Endometrial microvascular endothelial cells (primary cell): ENCODE measurements at regions not wholly inside any gene's neighbourhood (a gene's known extent, or its start where the extent isn't known, plus 50 kb on each side); places are given as distances from the start of the nearest gene placed in this dataset.

ENCODE experiments used
- in situ Hi-C: cut with HindIII; loops from 2 replicates; pipeline ENCODE4 v1.10.0; 2017; ENCODE audit warnings: low sequenced_read_pairs, low pct_unique_long_range_greater_than_20kb; ENCODE audit errors: inconsistent ontology term

DNA sequence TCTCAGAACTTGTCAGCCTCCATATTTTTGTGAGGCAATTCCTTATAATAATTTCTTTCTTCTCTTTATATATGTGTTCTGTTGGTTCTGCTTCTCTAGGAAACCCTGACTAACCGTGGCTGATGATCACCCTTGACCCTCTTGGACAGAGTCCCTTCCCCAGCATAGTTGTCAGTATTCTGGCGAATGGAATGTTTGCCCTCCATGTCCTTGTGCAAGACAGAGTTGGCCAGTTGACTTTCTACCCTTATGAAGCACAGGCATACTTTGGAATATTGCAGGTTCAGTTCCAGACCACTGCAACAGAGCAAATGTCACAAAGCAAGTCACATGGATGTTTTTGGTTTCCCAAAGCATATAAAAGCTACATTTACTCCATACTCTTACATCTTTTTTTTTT lies 297.7 kb upstream of the SHH start:
- in situ Hi-C loops = no loop called here

DNA sequence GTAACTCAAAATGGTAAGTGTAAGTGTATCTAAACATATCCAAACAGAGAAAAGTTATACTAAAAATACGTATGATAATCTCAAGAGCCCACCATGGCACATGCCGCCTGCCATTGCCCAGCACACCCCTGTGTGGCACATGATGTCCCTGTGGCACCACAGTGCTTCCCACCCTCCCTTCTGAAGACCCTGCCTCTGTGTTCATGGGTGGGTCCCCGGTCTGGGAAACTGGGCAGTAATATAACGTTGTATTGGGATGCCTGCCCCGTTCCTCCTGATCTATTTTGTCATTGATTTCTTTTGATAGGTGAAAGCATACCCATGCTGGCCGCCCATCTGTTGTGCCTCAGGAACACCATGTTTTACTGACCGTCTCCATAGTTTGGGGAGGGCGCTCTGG lies 296.8 kb upstream of the SHH start:
- in situ Hi-C loops = no loop called here

- in situ Hi-C loops = no loop called here
Observed at GRCh38 chr7:156107957-156108356, 295.7 kb upstream of the SHH start.

- in situ Hi-C loops = no loop called here
Observed at GRCh38 chr7:156106107-156106426, 293.8 kb upstream of the SHH start.

- in situ Hi-C loops = no loop called here
Observed at GRCh38 chr7:156105337-156106106, 293.3 kb upstream of the SHH start.

DNA sequence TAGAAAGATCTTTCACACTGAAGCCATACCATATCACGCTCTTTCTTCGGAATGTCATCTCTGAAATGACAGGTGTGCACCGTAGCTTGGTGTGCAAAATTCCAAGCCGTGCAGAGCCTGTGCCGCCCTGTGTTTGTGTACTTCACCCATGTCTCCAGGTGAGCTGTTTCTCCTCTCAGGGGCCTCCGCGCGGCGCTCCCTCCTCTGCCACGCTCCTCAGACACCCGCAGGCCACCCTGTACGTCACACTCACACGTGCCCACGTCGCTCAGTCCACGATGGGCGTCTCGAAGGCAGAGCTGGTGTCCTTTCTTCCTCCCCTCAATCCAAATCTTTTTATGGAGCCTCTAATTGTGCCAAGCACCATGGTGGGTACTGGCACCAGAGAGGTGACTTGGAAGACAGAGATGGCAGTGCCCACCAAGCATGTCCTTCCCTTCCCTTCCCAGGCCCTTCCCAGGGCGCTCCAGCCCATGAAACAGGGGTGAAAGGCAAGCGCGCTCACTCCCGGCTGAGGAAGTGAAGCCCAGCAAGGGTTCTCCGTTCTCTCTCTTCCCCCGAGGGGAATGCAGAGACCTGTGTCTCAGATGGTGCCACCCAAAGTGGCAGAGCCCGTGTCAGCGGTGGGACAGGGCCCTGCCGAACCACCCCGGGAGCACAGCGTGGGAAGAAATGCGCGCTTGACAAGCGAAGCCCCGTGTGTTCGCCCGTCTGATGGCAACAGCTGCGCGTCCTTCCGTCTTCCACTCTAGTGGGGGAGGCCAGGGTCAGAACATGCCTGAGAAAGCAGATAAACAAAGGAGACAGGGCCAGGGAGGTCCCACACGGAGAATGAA lies 292.5 kb upstream of the SHH start:
- in situ Hi-C loops = no loop called here

GRCh38 chr7:156102267-156102666 lies 290.0 kb upstream of the SHH start:
- in situ Hi-C loops = no loop called here

DNA sequence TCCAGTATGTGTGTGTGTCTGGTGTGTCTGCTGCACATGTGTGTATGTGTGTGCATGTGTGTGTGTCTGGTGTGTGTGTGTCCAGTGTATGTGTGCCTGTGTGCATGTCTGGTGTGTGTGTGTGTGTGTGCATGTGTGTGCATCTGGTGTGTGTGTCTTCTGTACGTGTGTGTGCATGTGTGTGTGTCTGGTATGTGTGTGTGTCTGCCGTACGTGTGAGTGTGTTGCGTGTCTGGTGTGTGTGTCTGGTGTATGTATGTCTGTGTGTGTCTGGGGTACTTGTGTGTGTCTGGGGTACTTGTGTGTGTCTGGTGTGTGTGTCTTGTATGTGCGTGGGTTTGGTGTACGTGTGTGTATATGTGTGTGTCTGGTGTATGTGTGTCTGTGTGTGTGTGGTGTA lies 289.1 kb upstream of the SHH start:
- in situ Hi-C loops = no loop called here

GRCh38 chr7:156100086-156100485 lies 287.8 kb upstream of the SHH start:
- in situ Hi-C loops = no loop called here

GRCh38 chr7:156099085-156099484 lies 286.8 kb upstream of the SHH start:
- in situ Hi-C loops = no loop called here

- in situ Hi-C loops = no loop called here
Observed at GRCh38 chr7:156096771-156097538, 284.7 kb upstream of the SHH start.

GRCh38 chr7:156095908-156096539 lies 283.8 kb upstream of the SHH start:
- in situ Hi-C loops = no loop called here

GRCh38 chr7:156094350-156095146 lies 282.3 kb upstream of the SHH start:
- in situ Hi-C loops = no loop called here

GRCh38 chr7:156092307-156092706 lies 280.0 kb upstream of the SHH start:
- in situ Hi-C loops = no loop called here

DNA sequence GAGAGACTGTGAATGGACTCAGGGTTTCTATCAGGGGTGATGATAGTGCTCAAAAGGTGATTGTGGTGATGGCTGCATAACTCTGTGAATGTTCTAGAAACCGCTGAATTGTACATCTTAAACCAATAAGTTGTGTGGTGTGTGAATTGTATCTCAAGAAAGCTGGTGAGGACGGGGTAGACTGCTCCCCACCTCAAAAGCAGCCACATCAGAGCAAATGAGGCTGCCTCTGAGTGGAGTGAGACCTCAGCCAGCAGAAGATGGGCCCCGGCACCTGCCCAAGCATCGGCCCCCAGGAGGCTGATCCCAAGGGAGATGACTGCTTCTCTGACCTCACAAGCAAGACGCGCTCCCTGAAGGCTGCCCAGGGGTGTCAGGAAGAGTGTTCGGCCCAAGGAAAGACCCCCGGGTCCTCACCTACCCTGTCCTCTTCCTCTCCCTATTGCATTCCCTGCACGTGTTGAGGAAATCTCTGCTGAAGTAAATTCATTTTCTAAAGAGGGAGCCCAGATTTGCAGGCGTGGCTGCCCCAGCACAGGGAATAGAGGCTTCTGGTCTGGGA lies 279.3 kb upstream of the SHH start:
- in situ Hi-C loops = no loop called here

DNA sequence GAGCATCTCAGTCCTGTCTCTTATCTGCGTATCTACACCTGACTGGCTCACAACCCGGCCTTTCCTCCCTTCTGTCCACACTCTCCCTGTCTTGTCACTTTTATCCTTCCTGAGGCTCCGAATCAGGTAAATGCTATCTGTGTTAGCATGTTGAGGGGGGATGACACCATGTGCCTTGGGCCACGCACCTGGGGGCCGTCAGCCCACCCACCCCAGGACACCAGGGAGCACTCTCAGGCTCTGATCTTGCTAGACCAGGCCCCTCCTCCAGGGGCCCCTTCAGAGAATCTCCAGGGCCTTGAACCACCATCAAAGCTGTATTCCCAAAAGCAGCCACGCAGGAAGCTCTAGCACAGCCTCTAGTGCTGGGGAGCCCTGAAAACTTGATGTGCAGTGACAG lies 278.7 kb upstream of the SHH start:
- in situ Hi-C loops = no loop called here

- in situ Hi-C loops = no loop called here
Observed at GRCh38 chr7:156089222-156089621, 277.0 kb upstream of the SHH start.

- in situ Hi-C loops = no loop called here
Observed at GRCh38 chr7:156088115-156088514, 275.9 kb upstream of the SHH start.
